Ectodermal cell (in vitro differentiated cells): ENCODE measurements at regions not wholly inside any gene's neighbourhood (a gene's known extent, or its start where the extent isn't known, plus 50 kb on each side); places are given as distances from the start of the nearest gene placed in this dataset.

ENCODE experiments used
- H3K27ac ChIP-seq: 2 replicates; pipeline ENCODE4 v1.7.0; 2013; ENCODE audit warnings: mild to moderate bottlenecking, low read depth, low read length; ENCODE audit not compliant: insufficient read depth, poor library complexity, severe bottlenecking
- H3K27me3 ChIP-seq: 2 replicates; pipeline ENCODE4 v1.7.0; 2013; ENCODE audit warnings: mild to moderate bottlenecking, low read length; ENCODE audit not compliant: insufficient read depth, control insufficient read depth, poor library complexity, severe bottlenecking
- H3K36me3 ChIP-seq: one replicate; pipeline ENCODE4 v1.7.0; 2013; ENCODE audit warnings: low read length; ENCODE audit not compliant: control insufficient read depth, insufficient read depth
- H3K4me1 ChIP-seq: one replicate; pipeline ENCODE4 v1.7.0; 2013; ENCODE audit warnings: low read length; ENCODE audit not compliant: control insufficient read depth, insufficient read depth
- H3K4me3 ChIP-seq: 2 replicates; pipeline ENCODE4 v1.7.0; 2013; ENCODE audit warnings: low read depth, low read length, control low read depth; ENCODE audit not compliant: insufficient read depth
- H3K9me3 ChIP-seq: 2 replicates; pipeline ENCODE4 v1.7.0; 2013; ENCODE audit warnings: mild to moderate bottlenecking, low read length, moderate library complexity; ENCODE audit not compliant: control insufficient read depth
- WGBS, 2 experiments: methylation state at CpG; one replicate each; pipeline ENCODE4 v1.1.7; 2013; ENCODE audit warnings: missing lambda C conversion rate in 2 of 2; 5-methylcytosine and 5-hydroxymethylcytosine counted together

DNA sequence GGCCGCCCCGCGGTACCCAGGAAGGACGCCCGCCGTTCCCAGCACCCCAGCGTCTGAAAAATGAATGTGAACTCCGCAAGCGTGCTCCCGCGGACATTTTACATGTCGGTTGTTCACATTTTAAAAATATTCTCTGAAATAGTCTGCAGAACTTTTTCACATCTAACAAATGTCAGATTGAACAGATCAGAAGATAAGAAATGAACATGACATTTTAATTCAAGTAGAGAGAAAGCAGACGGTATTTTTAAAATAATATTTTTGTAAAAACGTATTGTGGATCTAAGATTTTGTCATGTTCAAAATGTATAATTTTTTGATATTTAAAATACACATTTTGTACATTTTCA is 101.8 kb upstream of the DIO3 start:
- Histone ChIP-seq H3K27ac (no peak overlapping the region), H3K9me3 (no peaks in the 10 kb centered on the region), H3K27me3 (peaks cover 85% of the 10 kb centered on the region), H3K36me3 (no peaks in the 10 kb centered on the region), H3K4me3 (peak overlapping the region; percentile 8), H3K4me1 (peaks cover 13% of the 10 kb centered on the region)
- 11% methylated on average over 12 to 13 of the region's 14 CpGs for WGBS, 2 experiments

DNA sequence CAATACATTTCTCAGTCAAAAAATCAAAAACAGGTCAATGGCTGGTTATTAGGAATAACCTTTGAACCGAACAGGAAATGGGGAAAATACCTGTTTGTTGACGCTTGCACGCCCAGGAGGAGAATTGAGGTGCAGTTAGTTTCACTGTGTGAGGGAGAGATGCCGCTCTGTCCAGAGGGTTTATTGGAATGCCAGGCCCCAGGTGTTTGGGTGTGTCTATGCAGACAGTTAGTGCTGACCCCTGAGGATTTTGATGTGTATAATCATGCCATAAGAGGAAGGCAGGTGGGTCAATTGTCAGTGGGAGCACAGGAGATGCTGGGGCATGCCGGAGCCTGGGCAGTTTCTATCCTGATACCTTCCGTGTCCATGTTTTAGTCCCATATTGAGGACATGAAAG is 100.8 kb upstream of the DIO3 start:
- Histone ChIP-seq H3K27me3 (peaks cover 78% of the 10 kb centered on the region), H3K4me1 (peaks cover 12% of the 10 kb centered on the region), H3K27ac (no peak overlapping the region), H3K9me3 (no peaks in the 10 kb centered on the region), H3K36me3 (no peaks in the 10 kb centered on the region), H3K4me3 (no peak overlapping the region)
- 92% methylated on average over 6 of the region's 6 CpGs for WGBS, 2 experiments

DNA sequence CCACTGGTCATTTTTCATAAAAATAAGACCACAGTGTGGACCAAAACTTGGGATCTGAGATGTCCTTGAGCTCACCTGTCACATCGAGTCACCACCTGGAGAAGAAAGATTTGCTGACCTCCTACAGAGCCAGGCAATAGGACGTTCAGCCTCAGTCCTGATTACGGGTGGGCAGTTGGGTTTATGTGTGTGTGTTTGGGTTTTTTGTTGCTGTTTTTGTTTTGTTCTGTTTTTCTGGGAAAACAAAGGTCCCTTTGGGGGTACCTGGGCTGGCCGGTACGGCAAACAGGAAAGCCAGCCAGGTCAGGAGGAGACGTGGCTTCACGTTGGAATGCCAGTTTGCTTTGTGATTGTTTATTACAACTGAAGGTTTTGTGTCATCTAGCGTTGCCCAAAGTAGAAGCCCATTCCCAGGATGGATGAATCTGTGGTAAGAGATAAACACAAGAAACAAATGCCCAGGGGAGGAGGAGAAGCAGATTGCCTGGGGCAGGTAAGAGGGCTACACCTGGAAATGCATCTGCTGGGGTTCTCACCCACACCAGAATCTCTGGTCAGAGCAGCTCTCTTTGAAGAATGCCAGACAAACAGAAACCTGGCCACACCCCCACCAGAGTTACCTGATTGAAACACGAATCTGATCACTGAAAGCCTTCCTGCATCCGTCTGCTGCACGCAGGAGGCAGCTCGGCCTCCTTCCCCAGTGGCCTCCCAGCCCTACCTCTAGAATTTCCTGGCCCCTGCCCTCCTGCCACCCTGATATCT is 100.1 kb upstream of the DIO3 start:
- Histone ChIP-seq H3K9me3 (no peaks in the 10 kb centered on the region), H3K4me3 (no peak overlapping the region), H3K4me1 (peaks cover 6% of the 10 kb centered on the region), H3K36me3 (no peaks in the 10 kb centered on the region), H3K27me3 (peaks cover 71% of the 10 kb centered on the region), H3K27ac (no peak overlapping the region)
- WGBS, 2 experiments = 85 to 89% methylated on average over 12 of the region's 12 CpGs

DNA sequence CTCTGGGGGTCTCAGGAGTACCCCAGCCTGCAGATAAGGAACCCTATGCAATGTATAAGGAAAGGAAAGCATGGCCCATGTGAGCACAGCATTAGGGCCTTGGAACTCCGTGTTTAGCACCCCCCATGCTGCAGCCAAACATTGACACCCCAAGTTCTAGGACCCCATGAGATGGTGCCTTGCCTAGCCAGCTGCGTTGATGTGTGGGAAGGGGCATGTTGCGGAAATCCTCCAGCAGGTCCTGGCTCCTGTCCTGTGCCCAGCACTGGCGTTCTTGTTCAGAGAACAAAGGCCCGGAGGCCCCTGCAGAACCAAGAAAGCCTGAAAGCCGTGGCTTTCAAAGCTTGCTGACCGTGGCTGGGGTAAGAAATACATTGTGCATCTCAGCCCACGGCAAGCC is 99.4 kb upstream of the DIO3 start:
- 90 to 93% methylated on average over 6 to 8 of the region's 8 CpGs for WGBS, 2 experiments
- H3K4me3 ChIP-seq = no peak overlapping the region
- no peaks in the 10 kb centered on the region for H3K36me3 ChIP-seq
- H3K9me3 ChIP-seq = no peaks in the 10 kb centered on the region
- H3K27me3 ChIP-seq = peaks cover 64% of the 10 kb centered on the region
- H3K27ac ChIP-seq = no peak overlapping the region
- no peaks in the 10 kb centered on the region for H3K4me1 ChIP-seq

DNA sequence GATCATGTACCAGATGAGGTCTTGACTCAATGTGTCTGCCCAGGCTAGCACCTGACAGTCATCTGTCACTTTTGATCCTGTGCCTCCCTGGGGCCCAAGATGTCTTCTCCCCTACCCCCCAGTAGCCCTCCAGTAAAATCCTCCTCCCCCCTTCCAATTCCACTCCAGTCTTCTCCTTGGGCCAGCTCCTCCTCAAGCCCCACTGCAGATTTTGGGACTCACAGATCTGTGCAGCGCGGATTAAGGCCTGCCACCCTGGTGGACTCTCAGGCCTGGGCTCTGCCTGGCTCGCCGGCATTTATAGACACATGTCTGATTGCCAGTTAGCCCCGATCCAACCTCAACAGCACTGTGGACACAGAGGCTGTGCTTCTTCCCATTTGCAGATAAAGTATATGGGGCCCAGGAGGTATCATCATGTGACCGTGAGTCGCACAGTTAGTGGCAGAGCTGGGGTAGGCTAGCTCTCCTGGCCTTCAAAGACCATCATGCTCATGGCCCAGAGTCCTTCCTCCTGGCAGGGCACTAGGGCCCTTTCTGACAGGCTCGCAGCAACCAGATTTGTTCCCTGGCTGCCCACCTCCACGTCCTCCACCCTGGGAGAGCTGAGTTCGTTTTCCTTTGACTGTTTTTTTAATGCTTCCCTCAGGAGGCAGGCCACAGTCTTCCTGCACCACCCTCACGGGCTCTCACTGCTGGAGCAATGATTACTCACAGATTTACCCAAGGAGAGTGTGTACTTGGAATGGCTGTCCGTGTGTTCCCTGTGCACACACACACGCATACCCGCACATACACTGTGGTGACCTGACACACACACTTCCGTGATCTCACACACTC is 98.3 kb upstream of the DIO3 start:
- Histone ChIP-seq H3K4me1 (no peaks in the 10 kb centered on the region), H3K36me3 (no peaks in the 10 kb centered on the region), H3K27ac (no peak overlapping the region), H3K9me3 (no peaks in the 10 kb centered on the region), H3K27me3 (peaks cover 53% of the 10 kb centered on the region), H3K4me3 (no peak overlapping the region)
- WGBS, 2 experiments = 90% methylated on average over 15 of the region's 15 CpGs

DNA sequence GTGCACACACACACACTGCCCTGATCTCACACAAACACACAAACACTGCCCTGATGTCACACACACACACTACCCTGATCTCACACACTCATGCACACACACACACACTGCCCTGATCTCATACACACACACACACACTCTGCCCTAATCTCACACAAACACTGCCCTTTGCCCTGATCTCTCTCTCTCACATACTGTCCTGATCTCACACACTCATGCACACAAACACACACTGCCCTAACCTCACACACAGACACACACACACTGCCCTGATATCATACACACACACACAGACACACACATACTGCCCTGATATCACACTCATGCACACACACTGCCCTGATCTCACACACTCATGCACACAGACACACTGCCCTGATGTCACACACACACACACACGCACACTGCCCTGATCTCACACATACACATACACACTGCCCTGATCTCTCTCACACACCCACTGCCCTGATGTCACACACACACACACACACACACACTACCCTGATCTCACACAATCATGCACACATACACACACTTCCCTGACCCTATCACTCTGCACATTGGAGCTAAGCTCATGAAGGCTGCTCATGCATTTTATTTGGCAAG is 97.6 kb upstream of the DIO3 start:
- no peak overlapping the region for H3K27ac ChIP-seq
- WGBS, 2 experiments = 79% methylated on average over 1 of the region's 1 CpG

DNA sequence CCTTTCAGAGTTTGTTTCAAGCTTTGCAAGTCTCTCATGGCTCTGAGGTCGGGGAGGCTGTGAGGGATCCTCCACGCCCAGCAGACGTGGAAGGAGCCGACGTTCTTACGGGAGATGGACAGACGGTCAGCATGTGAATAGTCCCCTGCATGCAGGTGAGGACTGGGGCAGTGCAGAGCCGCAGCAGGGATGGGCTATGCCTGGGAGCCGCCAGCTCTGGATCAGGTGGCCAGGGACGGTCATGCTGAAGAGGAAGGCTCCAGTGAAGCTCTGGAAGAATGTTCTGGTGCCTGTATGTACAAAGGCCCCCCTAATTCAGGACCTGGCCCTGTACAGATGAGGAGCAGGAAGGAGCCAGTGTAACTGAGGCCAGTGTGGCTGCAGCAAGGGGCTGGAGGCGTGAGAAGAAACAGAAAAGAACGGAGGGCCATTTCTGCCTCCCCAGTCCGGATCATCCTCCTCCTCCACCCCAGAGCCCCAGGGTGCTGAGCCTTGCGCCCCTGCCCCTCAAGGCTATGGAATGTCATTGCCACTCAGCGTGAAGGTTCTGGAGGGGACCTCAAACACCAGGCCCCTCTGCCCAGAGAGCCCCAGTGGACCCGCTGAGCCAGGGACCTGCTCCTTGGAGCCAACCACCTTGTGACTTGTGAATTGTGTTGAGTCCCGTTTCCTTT is 96.8 kb upstream of the DIO3 start:
- H3K36me3 ChIP-seq = no peaks in the 10 kb centered on the region
- H3K4me1 ChIP-seq = no peaks in the 10 kb centered on the region
- peaks cover 38% of the 10 kb centered on the region for H3K27me3 ChIP-seq
- no peaks in the 10 kb centered on the region for H3K9me3 ChIP-seq
- 91% methylated on average over 17 of the region's 17 CpGs for WGBS, 2 experiments
- H3K4me3 ChIP-seq = no peak overlapping the region
- H3K27ac ChIP-seq = no peak overlapping the region

More for the DNA sequence above, 97.6 kb upstream of the DIO3 start:
- H3K36me3 ChIP-seq = no peaks in the 10 kb centered on the region
- peaks cover 46% of the 10 kb centered on the region for H3K27me3 ChIP-seq
- H3K4me1 ChIP-seq = no peaks in the 10 kb centered on the region
- H3K4me3 ChIP-seq = no peak overlapping the region
- H3K9me3 ChIP-seq = no peaks in the 10 kb centered on the region

DNA sequence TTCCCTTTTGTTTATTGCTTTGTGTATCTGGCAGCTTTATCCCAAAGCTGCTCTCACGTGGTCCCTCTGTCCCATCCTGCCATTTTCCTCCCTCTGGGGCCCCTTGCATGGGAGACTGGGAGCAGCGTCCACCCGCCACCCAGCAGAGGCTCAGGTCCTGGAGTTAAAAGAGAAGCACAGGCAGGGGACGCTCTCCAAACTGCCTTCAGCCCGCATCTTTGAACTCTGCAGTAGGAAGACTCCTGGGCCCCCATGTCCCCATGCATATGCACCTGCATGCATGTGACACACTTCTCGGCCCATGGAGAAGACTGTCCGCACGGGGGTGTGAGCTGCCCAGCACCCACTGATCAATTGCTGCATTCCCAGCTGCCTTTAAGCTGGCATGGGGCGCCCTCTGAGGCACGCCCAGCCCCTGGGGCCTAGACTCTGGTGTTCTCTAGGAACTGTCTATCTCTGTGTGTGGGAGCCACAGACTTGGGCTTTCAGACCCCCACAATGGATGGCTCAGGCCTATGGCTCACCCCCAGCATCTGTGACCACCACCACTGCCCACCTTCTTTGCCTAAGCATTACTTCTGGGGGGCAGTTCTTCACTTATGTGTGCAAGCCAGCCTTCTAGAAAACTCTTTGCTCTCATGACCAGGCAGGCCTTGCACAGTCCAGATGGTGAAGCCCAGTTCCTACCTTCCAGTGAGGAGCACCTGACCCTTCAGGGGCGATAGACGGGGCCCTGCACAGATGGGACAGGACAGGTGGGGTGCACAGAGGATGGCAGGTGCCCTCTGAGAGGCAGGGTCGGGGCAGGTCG is 96.1 kb upstream of the DIO3 start:
- H3K4me1 ChIP-seq = no peaks in the 10 kb centered on the region

DNA sequence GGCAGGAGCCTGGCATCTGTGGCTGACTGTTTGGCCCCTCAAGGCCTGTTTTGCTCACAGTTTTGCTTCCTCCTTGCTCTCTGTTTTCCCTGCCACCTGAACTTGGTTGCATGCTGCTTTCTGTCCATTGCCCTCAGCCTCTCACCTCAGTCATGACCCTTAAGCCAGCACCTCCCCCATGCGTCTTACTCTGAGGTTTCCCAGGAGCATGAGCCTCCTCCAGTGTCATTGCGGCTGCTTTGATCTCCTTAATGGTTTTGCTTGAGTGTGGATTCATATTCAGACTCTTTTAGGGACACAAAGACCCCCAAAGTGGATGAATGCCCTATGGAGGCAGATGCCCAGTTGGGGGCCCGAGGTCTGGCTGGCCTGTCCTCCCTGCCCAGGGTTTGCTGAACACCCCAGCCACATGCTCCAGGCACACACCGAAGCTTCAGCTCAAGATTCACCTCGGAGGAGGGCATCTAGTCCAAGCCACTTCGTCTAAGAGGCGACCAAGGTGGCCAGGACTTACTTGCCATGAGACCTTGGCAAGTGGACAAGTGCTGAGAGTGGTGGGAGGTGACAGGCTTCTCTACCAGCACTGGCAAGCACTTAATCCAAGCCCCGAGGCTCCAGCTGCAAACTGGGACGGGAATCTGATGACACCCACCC is 95.4 kb upstream of the DIO3 start:
- no peak overlapping the region for H3K27ac ChIP-seq
- no peak overlapping the region for H3K4me3 ChIP-seq
- H3K27me3 ChIP-seq = peaks cover 24% of the 10 kb centered on the region
- no peaks in the 10 kb centered on the region for H3K9me3 ChIP-seq
- H3K4me1 ChIP-seq = no peaks in the 10 kb centered on the region
- WGBS, 2 experiments = 90% methylated on average over 9 of the region's 9 CpGs
- no peaks in the 10 kb centered on the region for H3K36me3 ChIP-seq

More for the DNA sequence above, 96.1 kb upstream of the DIO3 start:
- Histone ChIP-seq H3K27me3 (peaks cover 31% of the 10 kb centered on the region), H3K27ac (no peak overlapping the region), H3K4me3 (no peak overlapping the region), H3K36me3 (no peaks in the 10 kb centered on the region), H3K9me3 (no peaks in the 10 kb centered on the region)
- 86 to 90% methylated on average over 14 of the region's 14 CpGs for WGBS, 2 experiments
